KBM-7 (cell line): ENCODE measurements at regions not wholly inside any gene's neighbourhood (a gene's known extent, or its start where the extent isn't known, plus 50 kb on each side); places are given as distances from the start of the nearest gene placed in this dataset.
"Not testable (repeated sequence)": the region's sequence is repeated elsewhere in the genome, so short reads cannot be mapped to it uniquely, and the experiment has no call there.

Source experiments
- DNase-seq: peaks from one replicate; pipeline ENCODE4 v3.0.0-alpha.2; 2015
- in situ Hi-C: fragments of 300-500 bp; cut with MboI; formaldehyde crosslinking; loops from 2 replicates; pipeline ENCODE4 v1.14.3; 2020; ENCODE audit warnings: low sequenced_read_pairs, low pct_unique_long_range_greater_than_20kb, mixed read lengths

DNA sequence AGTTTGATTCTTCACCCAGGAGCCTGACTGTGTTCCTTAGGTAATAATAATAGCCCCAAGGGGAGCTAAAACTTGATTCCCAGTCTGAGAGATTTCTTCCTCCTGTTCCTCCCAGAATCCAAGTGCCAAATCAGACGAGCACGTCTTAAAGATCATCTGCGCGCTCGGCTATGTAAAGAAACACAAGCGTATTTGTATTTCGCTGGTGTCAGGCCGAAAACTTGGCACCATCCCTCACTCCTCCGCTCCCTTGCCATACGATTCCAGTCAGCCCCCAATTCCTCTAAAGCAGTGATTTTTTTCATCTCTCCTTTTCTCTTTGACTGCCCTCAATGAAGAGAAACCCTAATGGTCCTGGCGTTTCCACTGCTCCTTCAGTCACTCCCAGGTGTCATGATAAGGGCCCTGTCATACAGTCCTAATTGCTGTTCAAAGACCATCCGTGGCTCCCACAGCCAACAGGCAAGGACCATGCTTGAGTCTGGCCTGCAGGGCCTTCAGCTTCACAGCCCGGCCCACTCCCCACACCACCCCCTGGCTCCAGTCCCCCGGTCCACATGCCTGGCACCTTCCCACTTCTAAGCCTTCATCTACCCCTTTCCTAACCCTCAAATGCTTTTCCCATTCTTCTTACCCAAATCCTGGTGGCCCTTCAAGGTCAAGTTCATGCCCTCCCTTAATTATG, 130.8 kb upstream of the ID2 start:
- DNase-seq = no peak
- in situ Hi-C loops = no loop called here

DNA sequence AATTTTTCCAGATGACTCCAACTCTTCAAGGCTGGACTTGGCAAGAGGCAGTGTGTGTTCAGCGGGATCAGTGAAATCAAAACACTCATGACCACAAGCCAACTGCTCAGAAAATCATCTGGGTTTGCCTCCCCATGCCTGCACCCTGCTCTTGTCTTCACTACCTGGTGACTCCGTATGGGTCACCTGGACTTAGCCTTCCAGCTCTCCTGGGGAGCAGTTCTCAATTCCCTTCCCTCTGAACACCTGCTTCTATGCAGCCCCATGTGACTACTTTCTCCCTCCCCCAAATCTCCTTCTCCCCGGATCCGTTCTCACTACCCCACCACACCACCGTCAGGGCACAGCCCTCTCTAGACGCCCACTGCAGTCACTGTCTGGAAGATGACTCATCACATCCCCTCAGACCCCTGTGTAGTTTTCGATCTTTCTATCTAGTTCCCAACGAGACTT, 130.2 kb upstream of the ID2 start:
- DNase-seq = no peak
- in situ Hi-C loops = no loop called here

DNA sequence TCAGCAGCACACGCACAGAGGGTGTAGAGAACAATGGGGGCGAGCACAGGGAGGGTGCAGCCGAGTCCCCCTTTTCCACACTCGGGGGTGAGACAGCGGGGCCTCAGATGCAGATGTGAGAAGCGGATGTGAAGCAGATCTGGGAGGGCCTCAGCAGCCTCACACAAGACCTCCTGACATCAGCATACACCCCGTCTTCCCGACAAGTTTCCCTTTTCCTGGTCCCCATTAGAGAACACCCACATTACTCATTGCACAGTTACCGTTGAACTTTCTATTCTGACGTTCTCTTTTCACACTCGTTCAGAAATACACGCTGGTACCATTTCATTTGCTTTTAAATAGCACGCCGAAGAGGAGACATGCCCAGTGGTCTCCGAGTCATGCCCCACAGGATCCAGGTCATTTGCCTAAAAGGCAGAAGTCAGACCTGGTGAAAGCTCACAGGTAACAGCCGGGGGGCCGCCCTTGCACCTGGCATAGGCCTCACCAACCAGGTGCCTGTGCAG, 129.5 kb upstream of the ID2 start:
- in situ Hi-C loops = no loop called here
- no peak for DNase-seq

DNA sequence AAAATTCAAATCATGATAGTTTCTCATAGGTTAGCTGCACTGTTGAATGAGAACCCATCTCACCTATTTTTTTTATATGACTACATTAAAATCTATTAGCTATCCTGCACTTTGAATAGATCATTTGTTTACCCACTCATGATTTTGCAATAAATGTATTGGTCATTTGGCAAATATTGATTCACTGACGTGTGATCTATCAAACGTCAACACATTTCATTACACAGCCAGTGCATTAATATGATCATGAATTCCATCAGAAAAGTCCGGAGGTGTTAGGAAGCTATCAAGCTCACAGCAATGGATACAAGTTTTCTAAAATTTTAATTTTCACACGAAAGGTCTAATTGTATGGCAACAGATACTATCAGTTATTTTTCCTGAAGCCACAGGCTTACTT, 128.2 kb upstream of the ID2 start:
- no peak for DNase-seq
- in situ Hi-C loops = no loop called here

DNA sequence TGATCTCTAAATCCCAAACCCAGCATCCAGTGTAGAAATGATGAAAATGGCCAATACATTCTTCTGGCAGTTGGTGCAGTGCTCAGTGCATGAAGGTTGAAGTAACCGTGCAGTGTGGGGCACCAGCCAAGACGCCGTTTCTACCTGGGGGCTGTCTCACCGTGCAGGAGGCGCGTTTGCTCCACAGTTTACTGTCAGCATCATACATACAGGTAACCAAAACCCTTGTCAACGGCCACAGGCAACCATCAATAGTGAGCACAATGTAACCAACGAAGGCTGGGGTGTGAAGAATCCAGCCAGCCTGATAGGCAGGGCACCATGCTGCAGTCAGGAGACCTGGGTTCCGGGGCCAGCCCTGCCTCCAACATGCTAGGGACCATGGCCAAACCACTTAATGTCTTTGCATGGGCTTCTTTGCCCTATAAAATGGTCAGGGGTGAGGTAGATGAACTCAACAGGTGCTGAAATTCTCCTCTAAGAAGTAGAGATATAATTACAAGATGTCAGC, 127.5 kb upstream of the ID2 start:
- in situ Hi-C loops = no loop called here
- DNase-seq = no peak

DNA sequence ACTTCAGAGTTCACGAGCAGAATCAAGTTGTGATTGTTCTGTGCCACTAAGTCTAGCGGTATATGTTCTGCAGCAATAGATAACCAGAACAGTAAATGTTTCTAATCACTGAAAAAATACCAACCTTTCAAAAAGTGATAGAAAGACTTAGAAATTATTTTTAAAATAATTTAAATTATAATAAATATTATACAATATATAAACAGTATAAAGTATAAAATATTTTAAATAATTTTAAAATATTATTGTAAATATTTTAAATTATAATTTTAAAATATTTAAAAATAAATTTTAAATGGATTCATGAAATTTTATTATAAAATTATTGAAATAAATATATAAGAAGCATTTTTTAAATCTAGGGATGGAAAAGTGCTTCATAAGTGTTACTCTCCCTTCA, 126.3 kb upstream of the ID2 start:
- in situ Hi-C loops = no loop called here
- no peak for DNase-seq

DNA sequence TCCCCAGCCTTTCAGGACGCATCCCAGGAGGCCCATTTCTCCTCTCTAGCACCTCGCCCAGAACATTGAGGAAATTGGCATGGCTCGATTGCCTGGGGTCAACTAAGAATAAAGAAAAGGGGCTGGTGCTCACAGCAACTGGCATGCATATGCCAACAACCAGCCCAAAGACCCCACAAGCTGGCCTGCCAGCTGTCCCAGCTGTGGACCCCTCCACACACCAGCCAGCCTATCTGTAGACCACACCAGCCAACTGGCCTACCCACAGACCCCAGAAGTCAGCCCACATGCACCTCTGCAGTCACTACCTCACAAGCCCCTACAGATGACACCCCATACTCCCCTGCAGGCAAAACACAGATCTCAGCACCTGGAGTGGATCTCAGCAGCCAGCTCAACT, 123.8 kb upstream of the ID2 start:
- in situ Hi-C loops = no loop called here
- no peak for DNase-seq

DNA sequence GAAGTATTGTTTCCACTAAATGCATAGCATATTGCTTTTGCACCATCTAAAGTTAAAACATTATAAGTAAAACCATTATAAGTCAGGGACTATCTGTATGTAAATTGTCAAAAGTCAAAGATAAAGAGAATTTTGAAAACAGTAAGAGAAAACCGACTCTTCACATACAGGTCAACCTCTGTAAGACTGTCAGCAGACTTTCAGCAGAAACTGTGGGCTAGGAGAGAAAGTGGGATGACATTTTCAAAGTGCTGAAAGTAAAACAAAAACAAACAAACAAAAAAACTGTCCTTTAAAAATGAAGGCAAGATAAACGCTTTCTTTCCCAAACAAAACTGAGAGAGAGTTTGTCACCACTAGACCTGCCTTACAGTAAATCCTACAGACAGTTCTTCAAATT, 122.9 kb upstream of the ID2 start:
- no peak for DNase-seq
- in situ Hi-C loops = no loop called here

DNA sequence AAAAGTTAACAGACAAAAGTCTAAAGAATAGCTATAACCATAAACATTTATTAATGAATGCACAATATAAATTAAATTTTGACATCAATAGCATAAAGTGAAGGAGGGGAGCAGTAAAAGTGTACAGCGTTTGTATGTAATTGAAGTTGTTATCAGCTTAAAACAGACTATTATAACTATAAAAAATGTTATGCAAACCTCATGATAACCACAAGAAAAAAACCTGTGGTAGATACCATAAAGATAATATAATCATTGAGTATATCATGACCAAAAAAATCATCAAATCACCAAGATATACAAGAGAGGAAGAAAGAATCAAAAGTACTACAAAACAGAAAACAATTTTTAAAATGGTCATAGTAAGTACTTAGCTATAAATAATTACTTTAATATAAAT, 122.1 kb upstream of the ID2 start:
- in situ Hi-C loops = no loop called here
- DNase-seq = no peak

DNA sequence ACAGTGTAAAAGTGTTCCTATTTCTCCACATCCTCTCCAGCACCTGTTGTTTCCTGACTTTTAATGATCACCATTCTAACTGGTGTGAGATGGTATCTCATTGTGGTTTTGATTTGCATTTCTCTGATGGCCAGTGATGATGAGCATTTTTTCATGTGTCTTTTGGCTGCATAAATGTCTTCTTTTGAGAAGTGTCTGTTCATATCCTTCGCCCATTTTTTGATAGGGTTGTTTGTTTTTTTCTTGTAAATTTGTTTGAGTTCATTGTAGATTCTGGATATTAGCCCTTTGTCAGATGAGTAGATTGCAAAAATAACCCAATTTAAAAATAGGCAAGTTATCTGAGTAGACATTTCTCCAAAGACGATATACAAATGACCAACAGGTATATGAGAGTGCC, 120.2 kb upstream of the ID2 start:
- in situ Hi-C loops, DNase-seq: not testable (repeated sequence)

DNA sequence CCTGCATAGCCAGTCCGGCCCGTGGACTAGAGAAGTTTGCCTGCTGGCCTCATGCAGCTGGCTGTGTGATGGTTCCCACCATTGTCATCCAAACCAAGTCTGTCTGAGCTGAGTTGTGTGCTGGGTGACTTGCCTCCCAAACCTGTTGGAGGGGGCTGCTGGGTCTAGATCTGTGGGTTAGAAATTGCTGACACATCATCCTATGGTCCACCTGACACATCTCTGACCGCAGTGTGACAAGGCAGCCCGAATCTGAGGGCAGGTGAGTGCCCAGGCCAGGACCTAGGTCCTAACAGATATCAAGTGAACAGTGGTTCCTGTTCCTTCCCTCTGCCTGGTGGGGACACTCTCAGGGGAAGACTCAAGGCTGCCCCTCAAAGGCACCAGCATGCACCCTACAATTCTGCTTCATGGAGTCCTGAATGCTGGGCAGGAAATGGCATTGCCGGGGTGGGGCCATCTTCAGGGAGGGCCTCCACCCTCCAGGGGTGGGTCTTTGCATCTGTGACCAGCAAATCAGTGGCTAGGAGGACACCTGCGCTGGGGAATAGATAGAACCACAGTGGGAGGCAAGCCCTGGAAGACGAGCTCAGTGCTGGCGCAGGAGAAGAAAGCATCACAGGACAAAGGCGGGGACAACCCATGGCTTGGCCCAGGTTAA, 117.9 kb upstream of the ID2 start:
- no peak for DNase-seq
- in situ Hi-C loops = no loop called here

DNA sequence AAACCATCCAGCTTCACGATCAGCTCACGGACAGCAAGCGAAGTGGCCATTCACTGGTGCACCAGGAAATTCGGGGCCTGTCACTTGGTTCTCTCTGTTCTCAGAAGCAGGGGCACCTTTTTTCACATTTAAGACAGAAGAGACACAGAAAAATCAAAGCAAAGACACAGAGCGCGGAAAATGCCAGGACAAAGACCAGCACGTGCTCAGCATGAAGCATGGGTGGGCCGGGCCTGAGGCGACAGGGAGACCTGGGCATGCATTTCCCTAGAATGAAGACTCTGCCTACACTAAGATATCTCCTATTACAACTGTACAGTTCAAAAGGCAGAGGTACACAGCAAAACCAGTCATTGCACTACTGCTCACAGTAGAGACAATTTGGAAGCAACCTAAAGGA, 117.4 kb upstream of the ID2 start:
- no peak for DNase-seq
- in situ Hi-C loops = no loop called here

DNA sequence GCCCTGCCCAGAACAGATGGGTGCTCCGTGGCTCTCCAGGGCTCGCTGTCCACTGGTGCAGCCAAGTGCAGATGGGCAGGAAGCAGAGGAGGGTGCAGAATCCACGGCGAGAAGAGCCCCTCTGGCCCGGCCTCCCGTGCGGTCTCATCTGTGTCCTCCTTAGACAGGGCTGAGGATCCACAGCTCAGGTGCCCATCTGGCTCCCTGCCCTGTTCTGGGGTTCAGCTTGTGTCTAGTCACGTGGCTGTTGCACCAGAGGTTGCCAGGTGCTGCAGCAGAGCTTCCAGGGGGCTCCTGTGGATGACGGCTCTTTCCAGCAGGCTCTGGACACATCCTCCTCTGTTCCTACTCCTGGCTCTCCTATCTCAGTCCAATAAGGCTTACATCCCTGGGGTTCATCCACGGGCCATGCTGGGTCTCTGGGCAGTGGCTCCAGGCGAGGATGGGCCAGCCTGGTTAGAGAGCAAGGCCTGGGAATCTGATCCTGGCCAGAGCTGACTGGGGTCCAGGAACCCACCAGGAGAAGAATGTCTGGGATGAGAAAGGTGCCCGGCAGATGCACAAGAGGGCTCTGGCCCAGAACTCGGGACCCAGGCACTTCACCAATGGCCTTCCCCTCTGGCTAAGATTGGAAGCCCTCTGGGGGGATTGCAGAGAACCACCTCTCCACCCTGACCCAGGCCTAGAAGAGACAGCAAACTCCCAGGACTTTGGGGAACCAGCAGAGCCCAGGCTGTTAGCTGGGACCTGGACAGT, 116.3 kb upstream of the ID2 start:
- in situ Hi-C loops = no loop called here

DNA sequence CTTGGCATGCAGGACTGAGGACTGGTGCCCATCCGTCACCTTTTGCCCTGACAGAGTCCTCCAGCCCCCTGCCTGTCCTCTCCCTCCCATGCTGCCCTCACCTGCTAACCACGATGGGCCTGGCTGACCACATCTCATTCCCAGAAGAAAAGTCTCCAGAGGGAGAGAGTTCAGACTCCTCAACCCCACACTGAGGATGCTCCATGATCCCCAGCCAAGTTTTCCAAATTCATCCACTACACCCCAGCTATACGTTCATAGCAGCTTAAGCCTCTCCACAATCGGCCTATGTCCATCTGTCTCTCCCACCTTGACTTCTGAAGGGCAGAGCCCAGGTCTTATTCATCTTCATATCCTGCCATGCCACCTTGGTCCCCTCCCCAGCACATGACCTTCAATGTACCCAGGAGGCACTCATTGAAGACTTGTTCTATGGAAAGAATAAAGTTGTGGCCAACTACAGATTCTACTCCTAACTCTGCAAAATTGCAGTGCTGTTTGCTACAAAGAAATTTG, 115.6 kb upstream of the ID2 start:
- in situ Hi-C loops = no loop called here
- no peak for DNase-seq

More for the DNA sequence above, 116.3 kb upstream of the ID2 start:
- DNase-seq = no peak

DNA sequence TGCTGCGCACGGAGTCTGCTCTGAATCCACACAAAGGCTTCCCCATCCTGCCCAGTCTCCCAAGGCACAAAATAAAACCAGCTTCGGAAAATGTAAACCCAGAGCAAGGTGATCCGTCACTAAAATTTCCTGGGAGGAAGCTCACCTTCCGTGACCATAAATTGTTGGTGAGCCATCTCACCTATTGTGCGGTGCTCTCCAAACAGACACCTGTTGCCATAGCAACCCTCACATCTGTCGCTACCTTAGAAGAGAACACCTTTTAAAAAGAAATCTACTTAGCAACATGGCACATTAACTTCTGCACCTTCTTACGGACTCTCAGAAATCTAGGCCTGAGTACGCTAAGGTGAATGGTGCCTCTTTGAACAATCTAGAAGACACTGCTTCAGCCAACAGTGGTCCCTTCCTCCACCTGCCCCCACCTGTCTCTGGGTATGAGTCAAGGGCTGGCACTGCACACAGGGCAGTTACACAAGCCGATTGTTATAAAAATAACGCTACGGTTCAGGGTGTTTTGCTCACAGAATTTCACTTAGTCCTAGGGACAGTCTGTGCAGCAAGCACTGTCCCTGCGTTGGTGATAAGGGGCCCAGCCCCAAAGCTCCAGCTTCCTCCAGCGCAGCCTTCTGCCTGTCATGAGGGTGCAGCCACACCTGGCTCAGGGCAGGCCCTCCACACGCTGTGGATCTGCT, 114.9 kb upstream of the ID2 start:
- no peak for DNase-seq
- in situ Hi-C loops = no loop called here

DNA sequence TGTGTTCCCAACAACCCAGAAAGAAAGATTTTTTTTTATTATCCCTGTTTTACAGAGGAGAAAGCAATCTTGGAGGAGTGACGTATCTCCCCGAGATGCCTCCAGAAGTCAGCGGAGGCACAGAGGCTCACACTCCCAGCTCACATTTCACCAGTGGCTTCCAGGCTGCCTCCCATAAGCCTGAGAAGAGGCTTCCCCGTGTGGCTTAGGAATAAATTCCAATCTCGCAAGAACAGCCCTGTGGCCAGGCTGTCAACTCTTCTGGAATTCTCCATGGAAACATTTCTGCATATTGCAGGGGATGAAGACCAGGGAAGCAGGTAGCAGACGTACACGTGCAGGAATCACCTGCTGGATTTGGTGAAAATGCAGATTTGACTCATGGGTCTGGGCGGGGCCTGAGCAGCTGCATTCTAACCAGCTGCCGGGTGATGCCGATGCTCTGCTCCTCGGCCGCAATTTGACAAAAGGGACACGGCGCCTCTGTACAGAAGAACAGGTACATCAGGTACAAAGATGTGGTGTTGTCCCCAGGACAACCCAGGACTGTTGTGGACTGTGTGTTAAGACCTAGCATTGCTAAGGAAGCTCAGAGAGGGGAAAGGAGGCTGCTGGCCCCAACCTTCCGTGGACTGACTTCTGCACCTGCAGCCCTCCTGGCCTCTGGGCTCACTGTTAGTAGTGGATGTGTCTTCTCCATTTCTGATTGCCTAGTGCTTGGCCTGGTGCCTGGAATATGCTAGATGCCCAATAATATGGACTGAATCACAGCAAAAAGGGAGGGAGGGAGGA, 114.2 kb upstream of the ID2 start:
- in situ Hi-C loops = no loop called here
- DNase-seq = no peak

DNA sequence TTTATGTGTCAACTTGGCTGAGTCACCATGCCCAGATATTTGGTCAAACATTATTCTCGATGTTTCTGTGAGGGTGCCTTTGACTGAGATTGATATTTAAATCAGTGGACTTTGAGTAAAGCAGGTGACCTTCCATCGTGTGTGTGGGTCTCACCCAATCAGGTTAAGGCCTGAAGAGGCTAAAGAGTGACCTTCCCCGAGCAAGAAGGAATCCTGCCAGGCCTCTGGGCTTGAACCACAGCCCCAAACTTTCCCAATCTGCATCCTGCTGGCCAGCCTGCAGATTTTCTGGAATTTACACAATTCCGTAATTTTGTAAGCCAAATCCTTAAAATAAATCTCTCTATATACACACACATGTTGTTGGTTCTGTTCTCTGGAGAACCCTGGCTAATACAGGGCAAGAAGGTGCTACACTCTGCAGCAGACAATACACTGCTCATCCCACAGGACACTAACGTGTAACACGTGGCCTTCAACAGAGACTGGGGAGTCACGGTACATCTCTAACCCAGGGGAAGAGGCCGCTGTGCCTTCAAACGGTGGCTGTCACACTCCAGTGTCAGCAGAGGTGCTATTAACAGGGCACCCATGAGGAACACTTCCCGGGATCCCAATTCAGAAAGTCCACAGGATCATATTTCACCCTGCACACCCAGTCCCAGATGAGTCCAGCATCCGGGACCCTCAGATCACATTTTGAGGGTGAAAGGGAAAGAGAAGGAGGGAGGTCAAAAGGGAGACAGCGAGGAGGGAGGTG, 113.1 kb upstream of the ID2 start:
- no peak for DNase-seq
- in situ Hi-C loops = no loop called here
